ENCODE measurements at regions not wholly inside any gene's neighbourhood (a gene's known extent, or its start where the extent isn't known, plus 50 kb on each side); places are given as distances from the start of the nearest gene placed in this dataset.

- 0 out of 2 replicates have a peak, but pooled peaks cover 5% of the 10 kb centered on the region for H3K9me3 ChIP-seq (ENCODE audit: insufficient read depth, low read length)
- no peak overlapping the region for H3K9ac ChIP-seq (ENCODE audit: insufficient read length, low read depth)
- DNase-seq (ENCODE audit: low read depth, low spot score): no peak
- H3K4me1 ChIP-seq (ENCODE audit: insufficient read depth, insufficient read length): peaks cover 6% of the 10 kb centered on the region
- no peak for TF ChIP-seq ZNF274 (IDR thresholded peaks at IDR 0.05; ENCODE audit: low read depth, low read length)
- no peak for TF ChIP-seq YY1 (IDR thresholded peaks at IDR 0.05; ENCODE audit: insufficient read depth, insufficient read length)
- no peak for TF ChIP-seq SUZ12 (IDR thresholded peaks at IDR 0.05; ENCODE audit: extremely low read depth, insufficient read depth, insufficient read length)
- H3K27me3 ChIP-seq (ENCODE audit: insufficient read depth, insufficient read length): peaks cover 3% of the 10 kb centered on the region
- H3K4me3 ChIP-seq (ENCODE audit: insufficient read length, low read depth): no peak overlapping the region
- no peaks in the 10 kb centered on the region for H3K36me3 ChIP-seq (ENCODE audit: insufficient read depth, insufficient read length, low read length)
Observed at GRCh38 chr11:45036733-45037132, 86.0 kb upstream of the TP53I11 start.

GRCh38 chr11:45037434-45038005 lies 86.8 kb upstream of the TP53I11 start:
- Histone ChIP-seq H3K9ac (ENCODE audit: insufficient read length, low read depth) (no peak overlapping the region), H3K27me3 (ENCODE audit: insufficient read depth, insufficient read length) (no peaks in the 10 kb centered on the region), H3K4me3 (ENCODE audit: insufficient read length, low read depth) (no peak overlapping the region), H3K36me3 (ENCODE audit: insufficient read depth, insufficient read length, low read length) (no peaks in the 10 kb centered on the region), H3K9me3 (ENCODE audit: insufficient read depth, low read length) (0 out of 2 replicates have a peak, but pooled peaks cover 5% of the 10 kb centered on the region), H3K4me1 (ENCODE audit: insufficient read depth, insufficient read length) (peaks cover 12% of the 10 kb centered on the region)
- TF ChIP-seq ZNF274 (IDR thresholded peaks at IDR 0.05; ENCODE audit: low read depth, low read length) (no peak), SUZ12 (IDR thresholded peaks at IDR 0.05; ENCODE audit: extremely low read depth, insufficient read depth, insufficient read length) (no peak)
- DNase-seq (ENCODE audit: low read depth, low spot score): no peak

GRCh38 chr11:45038923-45039322 lies 88.2 kb upstream of the TP53I11 start:
- no peak for DNase-seq (ENCODE audit: low read depth, low spot score)
- 0 out of 2 replicates have a peak, but pooled peaks cover 5% of the 10 kb centered on the region for H3K9me3 ChIP-seq (ENCODE audit: insufficient read depth, low read length)
- no peak for TF ChIP-seq YY1 (IDR thresholded peaks at IDR 0.05; ENCODE audit: insufficient read depth, insufficient read length)
- TF ChIP-seq SUZ12 (IDR thresholded peaks at IDR 0.05; ENCODE audit: extremely low read depth, insufficient read depth, insufficient read length): no peak
- TF ChIP-seq ZNF274 (IDR thresholded peaks at IDR 0.05; ENCODE audit: low read depth, low read length): no peak
- no peak overlapping the region for H3K4me3 ChIP-seq (ENCODE audit: insufficient read length, low read depth)
- no peaks in the 10 kb centered on the region for H3K36me3 ChIP-seq (ENCODE audit: insufficient read depth, insufficient read length, low read length)
- H3K27me3 ChIP-seq (ENCODE audit: insufficient read depth, insufficient read length): no peaks in the 10 kb centered on the region
- peaks cover 12% of the 10 kb centered on the region for H3K4me1 ChIP-seq (ENCODE audit: insufficient read depth, insufficient read length)
- H3K9ac ChIP-seq (ENCODE audit: insufficient read length, low read depth): no peak overlapping the region

GRCh38 chr11:45041596-45041995 lies 90.9 kb upstream of the TP53I11 start:
- no peak for TF ChIP-seq YY1 (IDR thresholded peaks at IDR 0.05; ENCODE audit: insufficient read depth, insufficient read length)
- Histone ChIP-seq H3K36me3 (ENCODE audit: insufficient read depth, insufficient read length, low read length) (no peaks in the 10 kb centered on the region), H3K4me3 (ENCODE audit: insufficient read length, low read depth) (no peak overlapping the region), H3K27me3 (ENCODE audit: insufficient read depth, insufficient read length) (no peaks in the 10 kb centered on the region), H3K9ac (ENCODE audit: insufficient read length, low read depth) (no peak overlapping the region), H3K4me1 (ENCODE audit: insufficient read depth, insufficient read length) (peaks cover 18% of the 10 kb centered on the region), H3K9me3 (ENCODE audit: insufficient read depth, low read length) (0 out of 2 replicates have a peak, but pooled peaks cover 5% of the 10 kb centered on the region)
- DNase-seq (ENCODE audit: low read depth, low spot score): no peak

- no peaks in the 10 kb centered on the region for H3K36me3 ChIP-seq (ENCODE audit: insufficient read depth, insufficient read length, low read length)
- TF ChIP-seq SUZ12 (IDR thresholded peaks at IDR 0.05; ENCODE audit: extremely low read depth, insufficient read depth, insufficient read length): no peak
- no peak for TF ChIP-seq YY1 (IDR thresholded peaks at IDR 0.05; ENCODE audit: insufficient read depth, insufficient read length)
- no peak for TF ChIP-seq ZNF274 (IDR thresholded peaks at IDR 0.05; ENCODE audit: low read depth, low read length)
- H3K27me3 ChIP-seq (ENCODE audit: insufficient read depth, insufficient read length): no peaks in the 10 kb centered on the region
- peaks cover 18% of the 10 kb centered on the region for H3K4me1 ChIP-seq (ENCODE audit: insufficient read depth, insufficient read length)
- no peak overlapping the region for H3K4me3 ChIP-seq (ENCODE audit: insufficient read length, low read depth)
- DNase-seq (ENCODE audit: low read depth, low spot score): no peak
- H3K9ac ChIP-seq (ENCODE audit: insufficient read length, low read depth): no peak overlapping the region
- H3K9me3 ChIP-seq (ENCODE audit: insufficient read depth, low read length): 0 out of 2 replicates have a peak, but pooled peaks cover 5% of the 10 kb centered on the region
Observed at GRCh38 chr11:45042560-45042959, 91.9 kb upstream of the TP53I11 start.

GRCh38 chr11:45043755-45044475 lies 93.2 kb upstream of the TP53I11 start:
- no peak overlapping the region for H3K4me3 ChIP-seq (ENCODE audit: insufficient read length, low read depth)
- no peak for DNase-seq (ENCODE audit: low read depth, low spot score)
- H3K36me3 ChIP-seq (ENCODE audit: insufficient read depth, insufficient read length, low read length): no peaks in the 10 kb centered on the region
- 0 out of 2 replicates have a peak, but pooled peaks cover 4% of the 10 kb centered on the region for H3K9me3 ChIP-seq (ENCODE audit: insufficient read depth, low read length)
- peaks cover 18% of the 10 kb centered on the region for H3K4me1 ChIP-seq (ENCODE audit: insufficient read depth, insufficient read length)
- no peak overlapping the region for H3K9ac ChIP-seq (ENCODE audit: insufficient read length, low read depth)
- no peak for TF ChIP-seq YY1 (IDR thresholded peaks at IDR 0.05; ENCODE audit: insufficient read depth, insufficient read length)
- TF ChIP-seq ZNF274 (IDR thresholded peaks at IDR 0.05; ENCODE audit: low read depth, low read length): no peak
- no peak for TF ChIP-seq SUZ12 (IDR thresholded peaks at IDR 0.05; ENCODE audit: extremely low read depth, insufficient read depth, insufficient read length)
- H3K27me3 ChIP-seq (ENCODE audit: insufficient read depth, insufficient read length): no peaks in the 10 kb centered on the region

- Histone ChIP-seq H3K9me3 (ENCODE audit: insufficient read depth, low read length) (no peaks in the 10 kb centered on the region), H3K4me1 (ENCODE audit: insufficient read depth, insufficient read length) (peaks cover 15% of the 10 kb centered on the region), H3K9ac (ENCODE audit: insufficient read length, low read depth) (no peak overlapping the region), H3K36me3 (ENCODE audit: insufficient read depth, insufficient read length, low read length) (no peaks in the 10 kb centered on the region), H3K4me3 (ENCODE audit: insufficient read length, low read depth) (no peak overlapping the region), H3K27me3 (ENCODE audit: insufficient read depth, insufficient read length) (no peaks in the 10 kb centered on the region)
- DNase-seq (ENCODE audit: low read depth, low spot score): no peak
- no peak for TF ChIP-seq ZNF274 (IDR thresholded peaks at IDR 0.05; ENCODE audit: low read depth, low read length)
- no peak for TF ChIP-seq SUZ12 (IDR thresholded peaks at IDR 0.05; ENCODE audit: extremely low read depth, insufficient read depth, insufficient read length)
- no peak for TF ChIP-seq YY1 (IDR thresholded peaks at IDR 0.05; ENCODE audit: insufficient read depth, insufficient read length)
Observed at GRCh38 chr11:45045683-45046471, 95.2 kb upstream of the TP53I11 start.
